ENCODE measurements at regions not wholly inside any gene's neighbourhood (a gene's known extent, or its start where the extent isn't known, plus 50 kb on each side); places are given as distances from the start of the nearest gene placed in this dataset.

GRCh38 chr14:87233266-87233665 is 759.7 kb downstream of the GALC start:
- DNase-seq, result peak; percentile 56
- H3K4me3 Mint-ChIP-seq, result peak overlapping the region; percentile 97
- H3K4me3 ChIP-seq (ENCODE audit: low read length), result peak overlapping the region; percentile 84
- H3K4me1 Mint-ChIP-seq, result peaks cover 57% of the 10 kb centered on the region
- H3K9ac ChIP-seq (ENCODE audit: extremely low read depth, low read length, poor library complexity, severe bottlenecking), result no peak overlapping the region
- peak overlapping the region; percentile 79 for H3K27ac Mint-ChIP-seq
- no peak for TF ChIP-seq CTCF (conservative IDR thresholded peaks at IDR 0.05)
- WGBS, 2 experiments (ENCODE audit: insufficient coverage in 1 of 2, insufficient read length in 1 of 2), result 77 to 78% methylated on average over 2 of the region's 2 CpGs
- H3K36me3 Mint-ChIP-seq (ENCODE audit: low read depth), result peaks cover 98% of the 10 kb centered on the region
- no peak overlapping the region for H3K27ac ChIP-seq (ENCODE audit: low read depth, low read length)
- no peaks in the 10 kb centered on the region for H3K4me1 ChIP-seq (ENCODE audit: control insufficient read depth, insufficient read depth, low read length)
- H3K27me3 Mint-ChIP-seq (ENCODE audit: insufficient read depth), result no peaks in the 10 kb centered on the region
- H3K9me3 Mint-ChIP-seq, result peaks cover 24% of the 10 kb centered on the region
- no peaks in the 10 kb centered on the region for H3K27me3 ChIP-seq (ENCODE audit: control insufficient read depth, insufficient read depth, low read length, poor library complexity, severe bottlenecking)
- peaks cover 79% of the 10 kb centered on the region for H3K36me3 ChIP-seq (ENCODE audit: control insufficient read depth, insufficient read depth, low read length)
- H3K9me3 ChIP-seq (ENCODE audit: control insufficient read depth, low read length), result peaks cover 29% of the 10 kb centered on the region

- H3K27me3 Mint-ChIP-seq (ENCODE audit: insufficient read depth), result no peaks in the 10 kb centered on the region
- Histone ChIP-seq H3K9ac (ENCODE audit: extremely low read depth, low read length, poor library complexity, severe bottlenecking) (no peak overlapping the region), H3K27me3 (ENCODE audit: control insufficient read depth, insufficient read depth, low read length, poor library complexity, severe bottlenecking) (no peaks in the 10 kb centered on the region), H3K4me3 (ENCODE audit: low read length) (no peak overlapping the region), H3K9me3 (ENCODE audit: control insufficient read depth, low read length) (peaks cover 29% of the 10 kb centered on the region), H3K27ac (ENCODE audit: low read depth, low read length) (no peak overlapping the region), H3K36me3 (ENCODE audit: control insufficient read depth, insufficient read depth, low read length) (peaks cover 76% of the 10 kb centered on the region), H3K4me1 (ENCODE audit: control insufficient read depth, insufficient read depth, low read length) (no peaks in the 10 kb centered on the region)
- peaks cover 95% of the 10 kb centered on the region for H3K36me3 Mint-ChIP-seq (ENCODE audit: low read depth)
- no peak overlapping the region for H3K27ac Mint-ChIP-seq
- DNase-seq, result peak; percentile 61
- peaks cover 24% of the 10 kb centered on the region for H3K9me3 Mint-ChIP-seq
- WGBS, 2 experiments (ENCODE audit: insufficient coverage in 1 of 2, insufficient read length in 1 of 2), result 94 to 100% methylated on average over 1 to 3 of the region's 3 CpGs
- peaks cover 42% of the 10 kb centered on the region for H3K4me1 Mint-ChIP-seq
- H3K4me3 Mint-ChIP-seq, result no peak overlapping the region
- TF ChIP-seq CTCF (conservative IDR thresholded peaks at IDR 0.05), result no peak
Observed at GRCh38 chr14:87231336-87232026, 761.5 kb downstream of the GALC start.

GRCh38 chr14:87230726-87231125 is 762.3 kb downstream of the GALC start:
- Histone ChIP-seq H3K9me3 (ENCODE audit: control insufficient read depth, low read length) (peaks cover 29% of the 10 kb centered on the region), H3K4me1 (ENCODE audit: control insufficient read depth, insufficient read depth, low read length) (no peaks in the 10 kb centered on the region), H3K4me3 (ENCODE audit: low read length) (no peak overlapping the region), H3K27me3 (ENCODE audit: control insufficient read depth, insufficient read depth, low read length, poor library complexity, severe bottlenecking) (no peaks in the 10 kb centered on the region), H3K36me3 (ENCODE audit: control insufficient read depth, insufficient read depth, low read length) (peaks cover 81% of the 10 kb centered on the region), H3K27ac (ENCODE audit: low read depth, low read length) (no peak overlapping the region), H3K9ac (ENCODE audit: extremely low read depth, low read length, poor library complexity, severe bottlenecking) (no peak overlapping the region)
- peaks cover 36% of the 10 kb centered on the region for H3K4me1 Mint-ChIP-seq
- peak; percentile 79 for DNase-seq
- no peaks in the 10 kb centered on the region for H3K27me3 Mint-ChIP-seq (ENCODE audit: insufficient read depth)
- no peak for TF ChIP-seq CTCF (conservative IDR thresholded peaks at IDR 0.05)
- H3K9me3 Mint-ChIP-seq, result peaks cover 24% of the 10 kb centered on the region
- H3K27ac Mint-ChIP-seq, result no peak overlapping the region
- H3K4me3 Mint-ChIP-seq, result no peak overlapping the region
- H3K36me3 Mint-ChIP-seq (ENCODE audit: low read depth), result peaks cover 91% of the 10 kb centered on the region

All from endodermal cell (in vitro differentiated cells).